Activated CD4-positive, alpha-beta T cell treated with anti-CD3 and anti-CD28 coated beads, Interleukin-2, amount 50 U/mL, for 16 hours (primary cell): ENCODE measurements at regions not wholly inside any gene's neighbourhood (a gene's known extent, or its start where the extent isn't known, plus 50 kb on each side); places are given as distances from the start of the nearest gene placed in this dataset.

Experiments
- DNase-seq: peaks from one replicate; pipeline ENCODE4 v3.0.0-alpha.2; 2020

GRCh38 chr1:55374801-55375616 lies 159.8 kb upstream of the USP24 start:
- no peak for DNase-seq

GRCh38 chr1:55374216-55374615 lies 159.1 kb upstream of the USP24 start:
- no peak for DNase-seq

GRCh38 chr1:55369474-55369873 lies 154.3 kb upstream of the USP24 start:
- no peak for DNase-seq

- no peak for DNase-seq
These were observed 153.5 kb upstream of the USP24 start for GRCh38 chr1:55368698-55369097.

GRCh38 chr1:55367273-55367672 lies 152.1 kb upstream of the USP24 start:
- DNase-seq, result no peak

- DNase-seq, result no peak
These were observed 149.1 kb upstream of the USP24 start for GRCh38 chr1:55364216-55364615.

GRCh38 chr1:55363268-55363667 lies 148.1 kb upstream of the USP24 start:
- DNase-seq, result peak; percentile 12

- DNase-seq, result no peak
These were observed 147.4 kb upstream of the USP24 start for GRCh38 chr1:55362558-55362957.

- no peak for DNase-seq
These were observed 144.4 kb upstream of the USP24 start for GRCh38 chr1:55359611-55360010.

- no peak for DNase-seq
These were observed 143.4 kb upstream of the USP24 start for GRCh38 chr1:55358581-55358980.

- no peak for DNase-seq
These were observed 140.4 kb upstream of the USP24 start for GRCh38 chr1:55355549-55355948.

- DNase-seq, result no peak
These were observed 138.8 kb upstream of the USP24 start for GRCh38 chr1:55353707-55354620.

- no peak for DNase-seq
These were observed 137.6 kb upstream of the USP24 start for GRCh38 chr1:55352811-55353180.

- DNase-seq, result no peak
These were observed 137.1 kb upstream of the USP24 start for GRCh38 chr1:55352080-55352810.

GRCh38 chr1:55348356-55348755 lies 133.2 kb upstream of the USP24 start:
- no peak for DNase-seq

- no peak for DNase-seq
These were observed 132.7 kb upstream of the USP24 start for GRCh38 chr1:55347866-55348265.

GRCh38 chr1:55347041-55347440 lies 131.9 kb upstream of the USP24 start:
- DNase-seq, result no peak

GRCh38 chr1:55346586-55346985 lies 131.4 kb upstream of the USP24 start:
- DNase-seq, result no peak

GRCh38 chr1:55339681-55340080 lies 124.5 kb upstream of the USP24 start:
- DNase-seq, result no peak

- DNase-seq, result no peak
These were observed 123.3 kb upstream of the USP24 start for GRCh38 chr1:55338448-55338820.

- peak; percentile 22 for DNase-seq
These were observed 122.8 kb upstream of the USP24 start for GRCh38 chr1:55337801-55338447.

GRCh38 chr1:55334797-55335196 lies 119.6 kb upstream of the USP24 start:
- DNase-seq, result no peak

- no peak for DNase-seq
These were observed 119.0 kb upstream of the USP24 start for GRCh38 chr1:55334160-55334559.
